H54 (cell line): ENCODE measurements at regions not wholly inside any gene's neighbourhood (a gene's known extent, or its start where the extent isn't known, plus 50 kb on each side); places are given as distances from the start of the nearest gene placed in this dataset.
A peak's percentile ranks its signal among the peaks of the same experiment; 100 is the strongest.
"Not testable (repeated sequence)": the region's sequence is repeated elsewhere in the genome, so short reads cannot be mapped to it uniquely, and the experiment has no call there.

ENCODE experiments used
- DNase-seq: peaks from one replicate; pipeline ENCODE4 v3.0.0; 2011; ENCODE audit warnings: low spot score, mixed read lengths; ENCODE audit not compliant: insufficient read length
- FAIRE-seq: peaks from 3 replicates; lab custom pipeline; 2011; peaks lifted over from hg19 to GRCh38; lab: Jason Lieb, UNC
- POLR2A ChIP-seq: IDR thresholded peaks from 2 replicates; pipeline ENCODE4 v1.6.1; 2011; ENCODE audit warnings: low read depth, mild to moderate bottlenecking, low read length

DNA sequence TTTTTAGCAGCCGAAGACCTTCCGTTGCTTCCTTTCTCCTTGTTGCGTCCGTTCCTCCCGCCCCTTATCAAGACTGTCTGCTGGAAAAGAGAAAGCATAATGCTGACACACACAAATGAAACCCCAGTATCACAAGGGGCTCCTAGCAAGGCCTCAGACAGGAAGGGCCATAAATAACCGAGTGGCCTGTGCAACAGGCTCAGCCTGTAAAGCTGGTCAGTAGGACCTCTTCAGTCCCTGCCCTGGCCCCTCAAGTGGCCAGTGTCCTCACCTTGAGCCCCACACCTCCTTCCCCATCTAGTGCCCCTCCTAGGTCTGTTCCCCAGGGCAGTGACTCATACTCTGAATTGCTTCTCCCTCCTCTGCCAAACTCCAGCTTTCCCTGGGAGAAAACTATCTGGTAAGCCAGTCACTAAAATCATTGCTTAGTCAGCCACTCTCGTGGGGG lies 174.6 kb upstream of the IL12B start:
- peak; percentile 33 for FAIRE-seq
- DNase-seq: peak; percentile 58
- TF ChIP-seq POLR2A: no peak

DNA sequence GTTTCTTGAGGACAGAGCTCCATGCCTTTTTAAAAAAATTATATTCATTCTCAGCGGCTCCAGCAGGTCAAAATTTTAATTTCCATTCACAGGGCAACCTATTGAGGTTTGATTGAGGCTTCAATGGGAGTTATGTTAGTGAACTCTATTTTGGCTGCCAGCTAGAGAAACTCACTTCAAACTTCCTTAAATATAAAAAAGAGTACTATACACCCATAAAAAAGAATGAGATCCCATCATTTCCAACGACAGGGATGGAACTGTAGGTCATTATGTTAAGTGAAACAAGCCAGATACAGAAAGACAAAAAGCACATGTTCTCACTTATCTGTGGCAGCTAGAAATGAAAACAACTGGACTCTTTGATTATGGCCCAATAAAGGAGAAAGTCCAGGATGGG lies 176.8 kb upstream of the IL12B start:
- DNase-seq (no peak), FAIRE-seq (no peak)
- no peak for TF ChIP-seq POLR2A

DNA sequence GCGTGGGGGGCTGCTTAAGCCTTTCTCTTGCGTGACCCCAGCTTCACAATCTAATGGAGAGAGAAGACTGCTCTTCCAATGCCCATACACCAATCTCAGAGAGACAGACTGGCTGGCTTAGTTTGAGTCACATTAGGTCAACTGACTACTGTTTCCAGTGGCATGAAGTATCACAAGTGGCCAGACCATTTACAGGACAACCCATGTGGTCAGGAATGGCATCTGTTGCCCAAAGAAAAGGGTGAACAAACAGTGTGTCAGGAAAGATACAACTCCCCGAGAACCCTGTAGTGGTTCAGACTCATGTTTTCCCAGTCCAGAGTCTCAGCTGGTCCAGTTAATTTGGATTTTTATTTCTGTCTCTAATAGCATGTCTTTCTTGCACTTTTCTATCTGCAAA lies 177.4 kb upstream of the IL12B start:
- DNase-seq: no peak
- FAIRE-seq: no peak
- no peak for TF ChIP-seq POLR2A

DNA sequence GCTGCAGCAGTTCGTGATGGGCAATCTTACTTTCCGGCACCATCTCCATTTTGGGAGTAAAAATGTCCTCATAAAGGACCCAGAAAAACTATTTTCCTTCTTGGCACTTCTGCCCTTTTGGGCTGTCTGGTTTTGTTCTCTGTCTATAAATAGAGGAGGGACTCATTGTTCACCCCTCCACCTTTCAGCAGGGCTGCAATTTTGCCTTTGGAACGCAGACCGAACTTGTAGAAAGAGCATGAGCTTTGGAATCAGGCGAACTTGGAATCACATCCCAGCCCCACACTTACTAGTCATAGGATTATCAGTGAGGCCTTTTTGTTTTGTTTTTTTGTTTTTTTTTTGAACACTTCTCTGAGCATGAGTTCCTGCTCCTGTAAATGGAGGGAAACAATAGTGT lies 178.1 kb upstream of the IL12B start:
- DNase-seq: no peak
- TF ChIP-seq POLR2A: no peak
- FAIRE-seq: no peak

DNA sequence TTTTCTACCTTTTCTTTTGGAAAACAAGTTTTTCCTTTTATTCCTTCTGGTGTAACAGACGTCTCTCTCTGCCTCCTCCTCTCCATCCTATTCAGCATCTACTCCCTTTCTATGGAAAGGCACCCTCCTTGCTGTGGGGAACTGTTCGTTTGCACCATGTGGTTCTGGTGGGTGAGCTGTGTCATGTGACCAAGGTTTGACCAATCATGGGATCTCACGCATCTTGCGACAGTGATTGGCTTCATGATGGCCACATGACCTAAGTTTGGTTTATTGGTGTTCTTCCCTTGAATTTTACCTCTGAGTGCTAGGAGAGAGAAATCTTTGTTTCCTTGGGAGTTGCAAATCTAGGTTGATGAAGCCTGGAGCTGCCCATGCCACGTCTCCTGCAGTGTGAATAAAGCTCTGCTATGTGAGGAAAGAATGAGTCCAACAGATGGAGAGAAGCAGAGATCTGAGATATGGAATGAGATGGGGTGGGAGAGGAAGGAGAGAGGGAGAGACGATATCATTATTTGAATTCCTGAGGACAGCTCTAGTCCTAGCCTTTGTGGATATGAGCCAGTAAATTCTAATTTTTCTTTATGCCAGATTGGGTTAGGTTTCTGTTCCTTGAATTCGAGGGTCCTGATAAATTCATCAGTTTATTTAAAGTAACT lies 178.8 kb upstream of the IL12B start:
- FAIRE-seq (no peak), DNase-seq (no peak)
- TF ChIP-seq POLR2A: no peak

DNA sequence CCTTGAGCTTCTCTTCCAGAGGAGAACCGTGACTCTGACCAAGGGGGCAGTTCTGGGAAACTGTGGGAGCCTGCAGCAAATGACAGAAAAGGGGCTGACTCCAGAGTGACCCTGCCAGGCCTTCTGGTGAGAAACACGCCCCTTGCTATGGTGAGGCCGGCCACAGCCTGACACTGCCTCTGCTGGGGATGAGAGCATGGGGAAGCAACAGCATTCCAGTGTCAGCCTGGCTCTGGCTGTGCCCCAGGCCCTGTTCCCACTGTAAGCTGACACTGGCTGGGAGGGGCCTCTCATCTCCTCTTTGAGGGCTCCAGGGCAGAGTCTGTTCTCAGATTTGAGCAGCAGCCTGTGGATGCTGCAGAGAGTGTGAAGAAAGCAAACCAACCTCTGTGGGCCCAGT lies 180.0 kb upstream of the IL12B start:
- peak; percentile 18 for DNase-seq

DNA sequence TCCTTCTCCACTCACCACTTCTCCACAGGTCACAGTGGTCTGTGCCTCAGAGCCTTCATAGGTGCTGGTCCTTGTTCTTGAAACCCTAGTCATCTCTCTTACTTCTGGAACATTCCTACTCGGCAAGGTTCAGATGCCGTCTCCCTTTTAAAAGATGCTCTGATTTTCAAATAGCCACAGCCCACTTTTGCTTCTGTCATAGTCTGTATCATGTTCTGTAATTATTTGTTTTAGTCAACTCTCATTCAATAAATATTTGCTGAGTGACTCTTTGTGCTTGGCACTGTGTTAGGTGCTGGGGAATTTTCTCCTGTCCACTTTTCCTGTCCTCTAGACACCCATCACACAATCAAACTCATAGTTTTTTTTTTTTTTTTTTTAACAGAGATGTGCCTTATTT lies 181.3 kb upstream of the IL12B start:
- DNase-seq: no peak

More for the DNA sequence above, 180.0 kb upstream of the IL12B start:
- no peak for FAIRE-seq
- no peak for TF ChIP-seq POLR2A

DNA sequence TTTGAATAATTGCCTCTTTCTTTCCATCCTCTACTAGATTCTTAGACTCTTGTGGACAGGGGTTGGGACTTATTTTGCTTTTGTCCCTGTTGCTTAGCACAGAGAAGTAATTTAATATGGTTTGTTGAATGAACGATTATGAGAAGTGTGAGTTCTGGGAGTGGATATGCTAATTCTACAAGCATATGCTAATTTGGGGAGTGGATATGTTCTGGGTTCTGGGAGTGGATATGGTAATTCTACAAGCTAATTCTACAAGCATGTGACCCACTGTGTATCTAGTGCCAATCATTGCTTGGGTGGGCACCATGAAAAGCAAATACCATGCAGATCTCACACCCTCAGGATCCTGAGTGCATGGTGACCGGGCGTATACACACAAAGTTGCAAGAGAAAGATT lies 181.8 kb upstream of the IL12B start:
- FAIRE-seq (no peak), DNase-seq (no peak)
- TF ChIP-seq POLR2A: no peak

More for the DNA sequence above, 181.3 kb upstream of the IL12B start:
- no peak for FAIRE-seq
- TF ChIP-seq POLR2A: no peak

DNA sequence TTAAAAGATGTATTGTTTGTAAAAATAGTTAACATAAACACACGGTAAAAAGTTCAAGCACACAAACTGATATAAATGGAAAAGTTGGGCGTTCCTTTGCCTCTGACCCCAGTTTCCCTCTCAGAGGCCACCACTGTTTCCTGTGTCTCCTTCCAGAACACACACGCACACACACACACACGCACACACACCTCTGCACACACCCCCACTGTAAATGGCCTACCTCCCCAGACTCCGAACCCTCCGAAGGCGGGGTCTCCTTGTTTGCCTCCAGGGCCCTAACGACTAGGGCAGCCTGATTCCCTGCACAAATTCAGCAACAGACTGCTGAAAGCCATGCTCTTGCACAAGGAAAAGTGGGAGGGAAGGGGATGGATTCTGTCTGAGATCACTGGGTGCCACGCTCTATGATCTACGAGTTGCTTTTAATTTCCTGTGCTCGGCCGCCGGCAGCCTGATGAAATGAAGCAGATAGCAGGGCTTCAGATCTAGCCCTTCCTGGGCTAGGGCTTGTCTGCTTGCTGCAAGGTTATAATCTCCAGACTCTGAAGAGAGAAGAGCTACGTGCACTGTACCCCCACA lies 184.0 kb upstream of the IL12B start:
- no peak for TF ChIP-seq POLR2A
- no peak for FAIRE-seq
- DNase-seq: no peak

DNA sequence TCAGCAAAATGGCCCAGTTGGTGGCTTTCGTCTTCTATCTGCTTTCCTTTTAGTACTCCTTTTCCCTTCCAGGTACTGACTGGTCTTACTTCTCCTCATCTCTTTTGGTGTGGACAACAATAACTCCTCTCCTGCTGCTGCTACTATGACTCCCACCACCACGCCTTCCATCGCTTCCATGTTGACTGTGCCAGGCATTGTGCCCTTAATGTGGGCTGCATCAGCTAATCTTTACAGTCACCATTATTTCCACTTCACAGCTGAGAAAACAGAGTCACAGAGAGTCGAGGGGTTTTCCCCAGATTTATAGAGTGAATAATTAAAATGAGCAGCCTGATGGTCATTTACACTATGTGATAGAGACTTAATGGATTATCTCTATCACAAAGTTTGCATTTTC lies 184.9 kb upstream of the IL12B start:
- no peak for TF ChIP-seq POLR2A
- FAIRE-seq: no peak
- no peak for DNase-seq

DNA sequence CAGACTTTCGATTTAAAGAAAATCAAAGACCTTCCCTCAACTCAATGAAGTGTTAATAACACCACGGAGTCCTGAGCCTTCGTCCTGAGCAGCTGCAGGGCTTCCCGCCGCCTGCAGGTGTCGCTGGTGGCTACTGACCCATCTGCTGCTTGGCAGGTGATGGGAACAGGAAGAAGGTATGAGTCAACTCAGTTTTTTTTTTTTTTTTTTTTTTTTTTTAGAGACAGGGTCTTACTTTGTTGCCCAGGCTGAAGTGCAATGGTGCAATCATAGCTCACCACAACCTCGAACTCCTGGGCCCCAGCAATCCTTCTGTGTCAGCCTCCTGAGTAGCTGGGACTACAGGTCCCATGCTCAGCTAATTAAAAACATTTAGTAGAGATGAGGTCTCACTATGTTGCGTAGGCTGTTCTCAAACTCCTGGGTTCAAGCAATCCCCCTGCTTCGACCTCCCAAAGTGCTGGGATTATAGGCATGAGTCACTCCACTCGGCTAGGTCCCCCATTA lies 185.7 kb upstream of the IL12B start:
- no peak for TF ChIP-seq POLR2A
- no peak for FAIRE-seq
- peak; percentile 57 for DNase-seq

DNA sequence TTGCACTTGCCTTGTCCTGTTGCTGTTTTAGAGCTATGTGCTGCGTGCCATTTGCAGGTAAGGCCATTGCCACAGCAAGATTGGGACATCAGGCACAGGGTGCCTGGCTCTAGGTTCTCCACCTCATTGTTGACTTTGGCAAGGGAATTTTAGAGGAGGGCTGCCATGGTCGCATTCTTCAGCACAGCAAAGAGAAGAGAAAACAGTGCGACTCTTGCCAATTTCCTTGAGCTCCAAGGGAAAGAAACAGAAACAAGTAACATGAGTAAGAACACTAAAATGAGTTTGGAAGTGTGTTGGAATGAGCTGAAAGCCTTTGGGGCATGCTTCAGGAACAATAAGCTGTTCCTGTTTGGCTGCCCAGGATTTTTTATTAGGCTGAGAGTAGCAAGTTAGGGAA lies 188.1 kb upstream of the IL12B start:
- TF ChIP-seq POLR2A: no peak
- FAIRE-seq (no peak), DNase-seq (no peak)

DNA sequence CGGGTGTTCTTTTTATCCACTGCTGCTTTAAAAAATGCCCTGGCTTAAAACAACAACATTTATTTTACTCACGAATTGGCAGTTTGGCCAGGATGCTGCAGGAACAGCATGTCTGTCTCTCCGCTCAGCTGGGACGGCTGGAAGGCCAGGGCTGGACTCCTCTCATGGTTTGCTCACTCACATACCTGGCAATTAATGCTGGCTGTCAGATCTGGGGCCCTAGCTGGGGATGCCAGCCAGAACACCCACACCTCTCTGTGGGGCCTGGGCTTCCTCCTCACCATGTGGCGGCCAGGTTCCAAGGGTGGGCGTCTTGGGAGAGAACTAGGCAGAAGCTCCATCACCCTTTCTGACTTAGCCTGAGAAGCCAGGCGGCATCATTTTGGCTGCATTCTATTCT lies 189.1 kb upstream of the IL12B start:
- DNase-seq: no peak
- no peak for FAIRE-seq
- TF ChIP-seq POLR2A: no peak

DNA sequence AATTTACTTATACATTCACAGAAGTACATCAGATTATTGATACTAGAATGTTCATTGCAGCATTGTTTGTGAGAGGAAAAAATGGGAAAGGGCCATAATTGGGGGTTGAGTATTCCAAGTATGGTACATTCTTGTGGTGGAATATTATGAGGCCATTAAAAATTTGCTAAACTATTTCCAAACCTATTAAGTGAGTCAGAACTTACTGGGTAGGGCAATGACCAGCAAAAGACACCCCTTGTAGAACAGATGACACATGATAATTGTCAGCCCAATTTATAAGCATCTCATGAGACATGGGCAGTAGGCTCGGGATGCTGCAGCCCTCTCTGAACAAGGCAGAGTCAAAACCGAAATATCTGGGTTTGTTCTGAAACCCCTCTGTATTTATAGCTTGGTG lies 192.6 kb upstream of the IL12B start:
- no peak for TF ChIP-seq POLR2A

DNA sequence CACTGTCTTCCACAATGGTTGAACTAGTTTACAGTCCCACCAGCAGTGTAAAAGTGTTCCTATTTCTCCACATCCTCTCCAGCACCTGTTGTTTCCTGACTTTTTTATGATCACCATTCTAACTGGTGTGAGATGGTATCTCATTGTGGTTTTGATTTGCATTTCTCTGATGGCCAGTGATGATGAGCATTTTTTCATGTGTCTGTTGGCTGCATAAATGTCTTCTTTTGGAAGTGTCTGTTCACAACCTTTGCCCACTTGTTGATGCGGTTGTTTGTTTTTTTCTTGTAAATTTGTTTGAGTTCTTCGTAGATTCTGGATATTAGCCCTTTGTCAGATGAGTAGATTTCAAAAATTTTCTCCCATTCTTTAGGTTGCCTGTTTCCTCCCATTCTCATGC lies 194.0 kb upstream of the IL12B start:
- FAIRE-seq, DNase-seq: not testable (repeated sequence)

More for the DNA sequence above, 192.6 kb upstream of the IL12B start:
- no peak for DNase-seq
- FAIRE-seq: no peak
